DND-41 (cell line): ENCODE measurements at regions not wholly inside any gene's neighbourhood (a gene's known extent, or its start where the extent isn't known, plus 50 kb on each side); places are given as distances from the start of the nearest gene placed in this dataset.

Experiments
- ATAC-seq: fragments of 200-7000 bp; cut with Tn5 transposase; 3 replicates; pipeline ENCODE4 v1.9.1; 2021; ENCODE audit warnings: low read depth; ENCODE audit not compliant: insufficient read depth
- DNase-seq: peaks from one replicate; pipeline ENCODE4 v3.0.0-alpha.2; 2020
- H2AFZ ChIP-seq: 2 replicates; pipeline ENCODE4 v1.6.0; 2012; ENCODE audit warnings: low read depth, low read length
- H3K27ac ChIP-seq: 2 replicates; pipeline ENCODE4 v1.5.1; 2012; ENCODE audit warnings: low read length, inconsistent platforms
- H3K27me3 ChIP-seq: fragments of 200-600 bp; sonication (generic); 2 replicates; pipeline ENCODE4 v1.6.0; 2012; ENCODE audit warnings: low read length, mild to moderate bottlenecking, inconsistent platforms; ENCODE audit not compliant: insufficient read depth, poor library complexity
- H3K36me3 ChIP-seq: 2 replicates; pipeline ENCODE4 v1.5.1; 2012; ENCODE audit warnings: low read length, inconsistent platforms; ENCODE audit not compliant: insufficient read depth
- H3K4me1 ChIP-seq: 2 replicates; pipeline ENCODE4 v1.5.1; 2012; ENCODE audit warnings: mild to moderate bottlenecking, low read length; ENCODE audit not compliant: insufficient read depth
- H3K4me2 ChIP-seq: 2 replicates; pipeline ENCODE4 v1.6.0; 2012; ENCODE audit warnings: mild to moderate bottlenecking, moderate library complexity, low read length, inconsistent platforms; ENCODE audit not compliant: insufficient read depth
- H3K4me3 ChIP-seq, 2 experiments: fragments of 200-600 bp in 1 of 2; shearing (Covaris generic) in 1 of 2; 2 replicates each; pipeline ENCODE4 v1.5.1; 2012 to 2016; ENCODE audit warnings: inconsistent platforms in 2 of 2, low read length in 2 of 2, mild to moderate bottlenecking in 2 of 2, low read depth in 1 of 2, moderate library complexity in 1 of 2
- H3K79me2 ChIP-seq: 2 replicates; pipeline ENCODE4 v1.6.0; 2012; ENCODE audit warnings: low read length, inconsistent platforms; ENCODE audit not compliant: insufficient read depth
- H3K9ac ChIP-seq: 2 replicates; pipeline ENCODE4 v1.6.0; 2012; ENCODE audit warnings: low read depth, mild to moderate bottlenecking, inconsistent platforms, low read length, moderate library complexity
- H3K9me3 ChIP-seq: 2 replicates; pipeline ENCODE4 v1.5.1; 2012; ENCODE audit warnings: low read length, moderate library complexity, mild to moderate bottlenecking, inconsistent platforms; ENCODE audit not compliant: insufficient read depth, severe bottlenecking
- H4K20me1 ChIP-seq: 2 replicates; pipeline ENCODE4 v1.6.0; 2012; ENCODE audit warnings: low read length; ENCODE audit not compliant: insufficient read depth
- EZH2 ChIP-seq: IDR thresholded peaks from 3 replicates; pipeline ENCODE4 v1.6.1; 2012; ENCODE audit warnings: borderline replicate concordance, low read depth, mild to moderate bottlenecking, moderate library complexity, low read length, inconsistent platforms; ENCODE audit not compliant: severe bottlenecking
- TF ChIP-seq, protein P1 (sequence below): IDR thresholded peaks from 2 replicates; pipeline ENCODE4 v1.5.1; 2012; ENCODE audit warnings: borderline replicate concordance, low read length, moderate library complexity, mild to moderate bottlenecking; ENCODE audit not compliant: poor library complexity, severe bottlenecking; ENCODE audit errors: extremely low read depth

DNA sequence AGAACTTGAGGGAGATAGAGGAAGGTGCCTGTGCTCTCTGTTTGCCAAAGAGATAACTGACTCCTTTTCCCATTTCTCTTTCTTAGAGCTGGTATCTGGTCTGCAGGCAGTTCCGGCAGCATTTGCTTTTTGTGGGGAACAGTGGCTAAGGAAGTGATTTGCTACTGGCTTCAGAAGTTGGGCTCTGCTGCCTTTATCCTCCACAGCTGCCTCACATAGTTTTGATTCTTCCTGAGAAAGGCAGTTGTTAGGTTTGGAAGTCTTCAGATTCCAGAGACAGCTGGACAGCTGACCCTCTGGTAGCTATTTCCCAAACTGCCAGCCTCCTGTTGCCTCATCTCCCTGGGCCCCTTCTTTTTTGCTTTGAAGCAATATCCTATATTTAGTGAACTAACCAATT, 62.6 kb upstream of the MACF1 start:
- DNase-seq, result no peak
- Histone ChIP-seq H3K4me3 (no peak overlapping the region), H3K4me2 (no peak overlapping the region), H3K27me3 (no peaks in the 10 kb centered on the region), H3K27ac (no peak overlapping the region), H3K9me3 (no peaks in the 10 kb centered on the region), H4K20me1 (peaks cover 3% of the 10 kb centered on the region; the same call in 1 of the 2 replicates), H3K36me3 (no peaks in the 10 kb centered on the region), H3K4me1 (no peaks in the 10 kb centered on the region), H2AFZ (no peak overlapping the region), H3K9ac (no peak overlapping the region), H3K79me2 (no peaks in the 10 kb centered on the region)
- no peak for TF ChIP-seq EZH2
- TF ChIP-seq, protein P1, sequence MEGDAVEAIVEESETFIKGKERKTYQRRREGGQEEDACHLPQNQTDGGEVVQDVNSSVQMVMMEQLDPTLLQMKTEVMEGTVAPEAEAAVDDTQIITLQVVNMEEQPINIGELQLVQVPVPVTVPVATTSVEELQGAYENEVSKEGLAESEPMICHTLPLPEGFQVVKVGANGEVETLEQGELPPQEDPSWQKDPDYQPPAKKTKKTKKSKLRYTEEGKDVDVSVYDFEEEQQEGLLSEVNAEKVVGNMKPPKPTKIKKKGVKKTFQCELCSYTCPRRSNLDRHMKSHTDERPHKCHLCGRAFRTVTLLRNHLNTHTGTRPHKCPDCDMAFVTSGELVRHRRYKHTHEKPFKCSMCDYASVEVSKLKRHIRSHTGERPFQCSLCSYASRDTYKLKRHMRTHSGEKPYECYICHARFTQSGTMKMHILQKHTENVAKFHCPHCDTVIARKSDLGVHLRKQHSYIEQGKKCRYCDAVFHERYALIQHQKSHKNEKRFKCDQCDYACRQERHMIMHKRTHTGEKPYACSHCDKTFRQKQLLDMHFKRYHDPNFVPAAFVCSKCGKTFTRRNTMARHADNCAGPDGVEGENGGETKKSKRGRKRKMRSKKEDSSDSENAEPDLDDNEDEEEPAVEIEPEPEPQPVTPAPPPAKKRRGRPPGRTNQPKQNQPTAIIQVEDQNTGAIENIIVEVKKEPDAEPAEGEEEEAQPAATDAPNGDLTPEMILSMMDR, result no peak
- ATAC-seq, result no peak

- Histone ChIP-seq H4K20me1 (peaks cover 3% of the 10 kb centered on the region), H3K79me2 (no peaks in the 10 kb centered on the region), H3K36me3 (no peaks in the 10 kb centered on the region), H3K27me3 (no peaks in the 10 kb centered on the region), H3K27ac (no peak overlapping the region), H3K4me2 (no peak overlapping the region), H2AFZ (no peak overlapping the region), H3K4me1 (no peaks in the 10 kb centered on the region), H3K4me3 (no peak overlapping the region), H3K9ac (no peak overlapping the region), H3K9me3 (no peaks in the 10 kb centered on the region)
- TF ChIP-seq, protein P1, result no peak
- TF ChIP-seq EZH2, result no peak
- ATAC-seq (no peak), DNase-seq (no peak)
Observed at GRCh38 chr1:39142401-39143060, 62.0 kb upstream of the MACF1 start.

GRCh38 chr1:39144924-39145323, 59.6 kb upstream of the MACF1 start:
- no peak overlapping the region for H3K4me2 ChIP-seq
- TF ChIP-seq EZH2, result no peak
- TF ChIP-seq, protein P1, result no peak
- no peak overlapping the region for H3K27ac ChIP-seq
- peaks cover 7% of the 10 kb centered on the region for H4K20me1 ChIP-seq
- no peaks in the 10 kb centered on the region for H3K27me3 ChIP-seq
- H3K9ac ChIP-seq, result no peak overlapping the region
- H3K4me3 ChIP-seq, result no peak overlapping the region
- DNase-seq, result no peak
- H3K9me3 ChIP-seq, result no peaks in the 10 kb centered on the region
- H3K36me3 ChIP-seq, result no peaks in the 10 kb centered on the region
- no peak for ATAC-seq
- H3K79me2 ChIP-seq, result no peaks in the 10 kb centered on the region
- no peaks in the 10 kb centered on the region for H3K4me1 ChIP-seq
- no peak overlapping the region for H2AFZ ChIP-seq
